H9 (cell line): ENCODE measurements at regions not wholly inside any gene's neighbourhood (a gene's known extent, or its start where the extent isn't known, plus 50 kb on each side); places are given as distances from the start of the nearest gene placed in this dataset.

Experiments
- DNase-seq: peaks from one replicate; pipeline ENCODE4 v3.0.0-alpha.2; 2017
- H2AFZ ChIP-seq: one replicate; pipeline ENCODE4 v1.6.1; 2013; ENCODE audit warnings: mild to moderate bottlenecking, low read length, control low read depth, moderate library complexity
- H2AK5ac ChIP-seq: 2 replicates; pipeline ENCODE4 v1.6.1; 2013; ENCODE audit warnings: low read length, control low read depth, mixed read lengths; ENCODE audit not compliant: insufficient read length
- H2BK120ac ChIP-seq: one replicate; pipeline ENCODE4 v1.6.1; 2013; ENCODE audit warnings: low read depth, mild to moderate bottlenecking, low read length, control low read depth, inconsistent platforms; ENCODE audit not compliant: poor library complexity, severe bottlenecking
- H2BK12ac ChIP-seq: 2 replicates; pipeline ENCODE4 v1.6.1; 2013; ENCODE audit warnings: low read length, control low read depth, mixed read lengths, low read depth; ENCODE audit not compliant: insufficient read length
- H2BK15ac ChIP-seq: 2 replicates; pipeline ENCODE4 v1.6.1; 2013; ENCODE audit warnings: low read depth, low read length, control low read depth
- H2BK20ac ChIP-seq: one replicate; pipeline ENCODE4 v1.6.1; 2013; ENCODE audit warnings: low read depth, mild to moderate bottlenecking, low read length, control low read depth, inconsistent platforms; ENCODE audit not compliant: poor library complexity, severe bottlenecking
- H2BK5ac ChIP-seq: 2 replicates; pipeline ENCODE4 v1.6.1; 2013; ENCODE audit warnings: low read length, control low read depth, mixed read lengths; ENCODE audit not compliant: insufficient read length
- H3K14ac ChIP-seq: 2 replicates; pipeline ENCODE4 v1.6.1; 2013; ENCODE audit warnings: low read length, control low read depth; ENCODE audit not compliant: insufficient read depth
- H3K18ac ChIP-seq: 2 replicates; pipeline ENCODE4 v1.6.1; 2013; ENCODE audit warnings: low read depth, mild to moderate bottlenecking, mixed read lengths, low read length, control low read depth; ENCODE audit not compliant: insufficient read length
- H3K23ac ChIP-seq: 2 replicates; pipeline ENCODE4 v1.6.1; 2013; ENCODE audit warnings: low read length, control low read depth, mixed read lengths, low read depth; ENCODE audit not compliant: insufficient read length
- H3K23me2 ChIP-seq: 2 replicates; pipeline ENCODE4 v1.6.1; 2013; ENCODE audit warnings: low read depth, mild to moderate bottlenecking, mixed read lengths, low read length, control low read depth; ENCODE audit not compliant: insufficient read length, poor library complexity, severe bottlenecking
- H3K27ac ChIP-seq: 2 replicates; pipeline ENCODE4 v1.5.1; 2013; ENCODE audit warnings: low read length, control low read depth, mixed read lengths, low read depth; ENCODE audit not compliant: insufficient read length
- H3K27me3 ChIP-seq: 2 replicates; pipeline ENCODE4 v1.6.1; 2013; ENCODE audit warnings: low read length, control low read depth, inconsistent platforms; ENCODE audit not compliant: insufficient read depth
- H3K4ac ChIP-seq: 2 replicates; pipeline ENCODE4 v1.6.1; 2013; ENCODE audit warnings: low read depth, mild to moderate bottlenecking, control low read depth, inconsistent platforms, low read length, moderate library complexity
- H3K4me1 ChIP-seq: 2 replicates; pipeline ENCODE4 v1.6.1; 2013; ENCODE audit warnings: low read length, control low read depth, inconsistent platforms; ENCODE audit not compliant: insufficient read depth
- H3K4me2 ChIP-seq: 2 replicates; pipeline ENCODE4 v1.6.1; 2013; ENCODE audit warnings: low read length, control low read depth, mixed read lengths; ENCODE audit not compliant: insufficient read length, insufficient read depth
- H3K56ac ChIP-seq: 2 replicates; pipeline ENCODE4 v1.6.1; 2013; ENCODE audit warnings: low read depth, mild to moderate bottlenecking, mixed read lengths, low read length, control low read depth; ENCODE audit not compliant: insufficient read length
- H3K79me1 ChIP-seq: 2 replicates; pipeline ENCODE4 v1.6.1; 2013; ENCODE audit warnings: low read depth, mild to moderate bottlenecking, moderate library complexity, low read length, control low read depth, inconsistent platforms; ENCODE audit not compliant: insufficient read depth, poor library complexity, severe bottlenecking
- H3K79me2 ChIP-seq: 2 replicates; pipeline ENCODE4 v1.6.1; 2013; ENCODE audit warnings: low read length, control low read depth, inconsistent platforms; ENCODE audit not compliant: insufficient read depth
- H3K9ac ChIP-seq: 2 replicates; pipeline ENCODE4 v1.6.1; 2013; ENCODE audit warnings: low read length, control low read depth, mixed read lengths; ENCODE audit not compliant: insufficient read length; ENCODE audit errors: extremely low read depth
- H3K9me3 ChIP-seq: one replicate; pipeline ENCODE4 v1.6.1; 2013; ENCODE audit warnings: low read depth, low read length, inconsistent platforms; ENCODE audit not compliant: control insufficient read depth
- H3T11ph ChIP-seq: one replicate; pipeline ENCODE4 v1.6.1; 2013; ENCODE audit warnings: mild to moderate bottlenecking, low read length, control low read depth, inconsistent platforms
- H4K20me1 ChIP-seq: one replicate; pipeline ENCODE4 v1.6.1; 2013; ENCODE audit not compliant: control insufficient read depth, insufficient read length, insufficient read depth
- H4K5ac ChIP-seq: 2 replicates; pipeline ENCODE4 v1.6.1; 2013; ENCODE audit warnings: low read depth, mild to moderate bottlenecking, mixed read lengths, low read length, control low read depth; ENCODE audit not compliant: insufficient read length
- H4K8ac ChIP-seq: replicated peaks from 2 replicates; pipeline ENCODE4 v1.6.1; 2013; ENCODE audit warnings: low read length, control low read depth, mixed read lengths, low read depth; ENCODE audit not compliant: insufficient read length
- H4K91ac ChIP-seq: 2 replicates; pipeline ENCODE4 v1.6.1; 2013; ENCODE audit warnings: low read depth, mild to moderate bottlenecking, moderate library complexity, mixed read lengths, low read length, control low read depth; ENCODE audit not compliant: insufficient read length
- H3K27ac Mint-ChIP-seq, 3 experiments: 2 replicates in 2 of 3; 3 replicates in 1 of 3; pipeline ENCODE4 v1.8.0; 2020 to 2021; ENCODE audit warnings: mixed read lengths in 3 of 3, mild to moderate bottlenecking in 1 of 3, moderate library complexity in 1 of 3
- H3K27me3 Mint-ChIP-seq: 2 replicates; pipeline ENCODE4 v1.8.0; 2021; ENCODE audit warnings: low read depth, mild to moderate bottlenecking, moderate library complexity, mixed read lengths
- H3K36me3 Mint-ChIP-seq, 3 experiments: 2 replicates in 2 of 3; 3 replicates in 1 of 3; pipeline ENCODE4 v1.8.0; 2020 to 2021; ENCODE audit warnings: low read depth in 3 of 3, mixed read lengths in 3 of 3; ENCODE audit not compliant: insufficient read depth in 1 of 3
- H3K4me1 Mint-ChIP-seq, 2 experiments: 2 replicates each; pipeline ENCODE4 v1.8.0; 2020; ENCODE audit warnings: mixed read lengths in 2 of 2
- H3K4me3 Mint-ChIP-seq, 2 experiments: 2 replicates in 1 of 2; 3 replicates in 1 of 2; pipeline ENCODE4 v1.8.0; 2020 to 2021; ENCODE audit warnings: mild to moderate bottlenecking in 2 of 2, mixed read lengths in 2 of 2, moderate library complexity in 1 of 2
- H3K9me3 Mint-ChIP-seq, 2 experiments: 2 replicates in 1 of 2; 3 replicates in 1 of 2; pipeline ENCODE4 v1.8.0; 2020; ENCODE audit warnings: mild to moderate bottlenecking in 2 of 2, mixed read lengths in 2 of 2, moderate library complexity in 1 of 2
- WGBS: extraction: QIAGEN DNeasy Blood & Tissue Kit; methylation state at CpG from one replicate; pipeline ENCODE4 v1.1.7; 2013; ENCODE audit warnings: missing lambda C conversion rate, low lambda C conversion rate, mixed read lengths; ENCODE audit not compliant: insufficient read length; ENCODE audit errors: extremely low coverage; 5-methylcytosine and 5-hydroxymethylcytosine counted together
- TF ChIP-seq, protein P1 (sequence below): fragments of 200-600 bp; sonication (generic); conservative IDR thresholded peaks from 3 replicates; pipeline ENCODE4 v1.8.0; 2021; ENCODE audit warnings: antibody characterized with exemption, mild to moderate bottlenecking

DNA sequence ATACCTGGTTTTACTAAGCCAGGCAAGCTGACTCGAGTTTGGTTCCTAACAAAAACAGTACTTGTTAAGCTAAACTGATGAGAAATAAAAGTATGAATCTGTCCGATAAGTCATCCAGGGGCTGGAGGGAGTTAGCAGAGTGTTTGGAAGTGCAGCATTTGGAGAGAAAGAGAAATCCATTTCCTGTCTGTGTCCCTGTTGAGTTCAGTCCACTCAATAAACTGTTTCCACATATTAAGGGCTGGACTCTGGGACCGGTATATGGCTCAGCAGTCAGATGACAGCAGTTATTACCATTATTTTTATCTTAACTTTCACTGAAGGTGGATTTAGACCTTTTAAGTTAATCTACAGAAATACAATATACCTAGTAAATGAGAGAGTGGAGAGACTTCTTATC is 130.6 kb upstream of the ADRA1B start:
- no peaks in the 10 kb centered on the region for H3K79me2 ChIP-seq
- H4K91ac ChIP-seq = no peak overlapping the region
- H3K4me2 ChIP-seq = no peak overlapping the region
- H2BK120ac ChIP-seq = no peak overlapping the region
- H3K4me1 Mint-ChIP-seq = peaks cover 18 to 19% of the 10 kb centered on the region in 2 experiments
- no peak for DNase-seq
- H3K14ac ChIP-seq = no peak overlapping the region
- H3K23ac ChIP-seq = no peak overlapping the region
- no peaks in the 10 kb centered on the region for H3K23me2 ChIP-seq
- no peak overlapping the region for H2BK20ac ChIP-seq
- no peak overlapping the region for H2AFZ ChIP-seq
- H2AK5ac ChIP-seq = no peak overlapping the region
- H3T11ph ChIP-seq = no peak overlapping the region
- no peaks in the 10 kb centered on the region for H3K9me3 ChIP-seq
- H3K27ac ChIP-seq = no peak overlapping the region
- no peak overlapping the region for H2BK12ac ChIP-seq
- H3K4ac ChIP-seq = no peak overlapping the region
- H3K27me3 ChIP-seq = no peaks in the 10 kb centered on the region
- no peaks in the 10 kb centered on the region; the same call in 1 of the 2 replicates for H3K27me3 Mint-ChIP-seq
- no peaks in the 10 kb centered on the region for H3K9me3 Mint-ChIP-seq
- no CpG with 5 or more reads among the region's 3 CpGs for WGBS
- TF ChIP-seq, protein P1, sequence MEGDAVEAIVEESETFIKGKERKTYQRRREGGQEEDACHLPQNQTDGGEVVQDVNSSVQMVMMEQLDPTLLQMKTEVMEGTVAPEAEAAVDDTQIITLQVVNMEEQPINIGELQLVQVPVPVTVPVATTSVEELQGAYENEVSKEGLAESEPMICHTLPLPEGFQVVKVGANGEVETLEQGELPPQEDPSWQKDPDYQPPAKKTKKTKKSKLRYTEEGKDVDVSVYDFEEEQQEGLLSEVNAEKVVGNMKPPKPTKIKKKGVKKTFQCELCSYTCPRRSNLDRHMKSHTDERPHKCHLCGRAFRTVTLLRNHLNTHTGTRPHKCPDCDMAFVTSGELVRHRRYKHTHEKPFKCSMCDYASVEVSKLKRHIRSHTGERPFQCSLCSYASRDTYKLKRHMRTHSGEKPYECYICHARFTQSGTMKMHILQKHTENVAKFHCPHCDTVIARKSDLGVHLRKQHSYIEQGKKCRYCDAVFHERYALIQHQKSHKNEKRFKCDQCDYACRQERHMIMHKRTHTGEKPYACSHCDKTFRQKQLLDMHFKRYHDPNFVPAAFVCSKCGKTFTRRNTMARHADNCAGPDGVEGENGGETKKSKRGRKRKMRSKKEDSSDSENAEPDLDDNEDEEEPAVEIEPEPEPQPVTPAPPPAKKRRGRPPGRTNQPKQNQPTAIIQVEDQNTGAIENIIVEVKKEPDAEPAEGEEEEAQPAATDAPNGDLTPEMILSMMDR = no peak
- no peak overlapping the region for H3K18ac ChIP-seq
- H3K36me3 Mint-ChIP-seq = no peaks in the 10 kb centered on the region
- H3K27ac Mint-ChIP-seq = no peak overlapping the region
- peaks cover 6% of the 10 kb centered on the region; the same call in 1 of the 2 replicates for H3K4me1 ChIP-seq
- H4K20me1 ChIP-seq = no peaks in the 10 kb centered on the region
- no peak overlapping the region for H3K4me3 Mint-ChIP-seq
- no peak overlapping the region for H3K56ac ChIP-seq
- H3K9ac ChIP-seq = no peak overlapping the region
- no peak overlapping the region for H2BK5ac ChIP-seq
- no peaks in the 10 kb centered on the region for H3K79me1 ChIP-seq
- H4K8ac ChIP-seq = no peak overlapping the region
- H2BK15ac ChIP-seq = no peak overlapping the region
- H4K5ac ChIP-seq = no peak overlapping the region
